OCI-LY7 (cell line): ENCODE measurements at regions not wholly inside any gene's neighbourhood (a gene's known extent, or its start where the extent isn't known, plus 50 kb on each side); places are given as distances from the start of the nearest gene placed in this dataset.

Experiments
- BruUV-seq: library from RNA; stranded (reverse); fragments of 400-500 nt; replicated peaks from 2 replicates; lab custom pipeline; 2021; lab: Mats Ljungman, UMichigan
- CTCF ChIA-PET: fragments of 300-600 bp; sonication (Branson Sonifier 250); formaldehyde crosslinking; loops from one replicate; lab custom pipeline; 2022; ENCODE audit warnings: antibody characterized with exemption; ENCODE audit not compliant: unreplicated experiment; lab: Charles Lee
- POLR2A ChIA-PET: fragments of 300-600 bp; sonication (Branson Sonifier 250); formaldehyde crosslinking; loops from one replicate; lab custom pipeline; 2022; ENCODE audit warnings: antibody characterized with exemption; lab: Charles Lee
- DNase-seq: peaks from one replicate; pipeline ENCODE4 v3.0.0-alpha.2; 2015; ENCODE audit warnings: low spot score
- H2AFZ ChIP-seq: fragments of 200-600 bp; sonication (generic), shearing (Covaris generic); 2 replicates; pipeline ENCODE4 v1.6.1; 2014; ENCODE audit warnings: mild to moderate bottlenecking, antibody characterized with exemption, low read length, moderate library complexity
- H3K27ac ChIP-seq: fragments of 200-600 bp; sonication (generic); 2 replicates; pipeline ENCODE4 v1.5.1; 2014; ENCODE audit warnings: mixed run types, low read depth, mild to moderate bottlenecking, moderate library complexity, low read length, inconsistent platforms; ENCODE audit not compliant: poor library complexity, severe bottlenecking
- H3K36me3 ChIP-seq: fragments of 200-600 bp; sonication (generic); 2 replicates; pipeline ENCODE4 v1.6.1; 2014; ENCODE audit warnings: mild to moderate bottlenecking, antibody characterized with exemption, low read length, moderate library complexity, mixed read lengths; ENCODE audit not compliant: insufficient read depth
- H3K4me1 ChIP-seq: fragments of 200-600 bp; sonication (generic); 2 replicates; pipeline ENCODE4 v1.5.1; 2014; ENCODE audit warnings: mild to moderate bottlenecking, low read length; ENCODE audit not compliant: insufficient read depth, poor library complexity, severe bottlenecking
- H3K4me2 ChIP-seq: fragments of 200-600 bp; sonication (generic); 2 replicates; pipeline ENCODE4 v1.6.1; 2014; ENCODE audit warnings: mild to moderate bottlenecking, low read length
- H3K4me3 ChIP-seq: fragments of 200-600 bp; sonication (generic); 2 replicates; pipeline ENCODE4 v1.5.1; 2014; ENCODE audit warnings: mild to moderate bottlenecking, low read depth, low read length; ENCODE audit not compliant: poor library complexity, severe bottlenecking
- H3K79me2 ChIP-seq: fragments of 200-600 bp; sonication (generic); 2 replicates; pipeline ENCODE4 v1.6.1; 2016; ENCODE audit warnings: low read depth, mild to moderate bottlenecking, low read length, moderate library complexity, mixed read lengths; ENCODE audit not compliant: insufficient read depth
- H3K9me2 ChIP-seq: fragments of 200-600 bp; sonication (generic); 2 replicates; pipeline ENCODE4 v1.6.1; 2016; ENCODE audit warnings: mild to moderate bottlenecking, low read length, mixed read lengths; ENCODE audit not compliant: insufficient read depth
- H3K9me3 ChIP-seq: fragments of 200-600 bp; sonication (generic); 2 replicates; pipeline ENCODE4 v1.6.1; 2014; ENCODE audit warnings: mild to moderate bottlenecking, mixed run types, low read length, mixed read lengths
- H4K20me1 ChIP-seq: fragments of 200-600 bp; sonication (generic); 2 replicates; pipeline ENCODE4 v1.6.1; 2014; ENCODE audit warnings: mild to moderate bottlenecking, antibody characterized with exemption, low read length, moderate library complexity, mixed read lengths; ENCODE audit not compliant: insufficient read depth
- CTCF ChIP-seq: fragments of 200-600 bp; sonication (generic); conservative IDR thresholded peaks from 2 replicates; pipeline ENCODE4 v1.5.1; 2014; ENCODE audit warnings: mild to moderate bottlenecking, antibody characterized with exemption, low read length, moderate library complexity, mixed read lengths
- EZH2phosphoT487 ChIP-seq: fragments of 200-600 bp; sonication (generic); IDR thresholded peaks from 2 replicates; pipeline ENCODE4 v1.6.1; 2018; ENCODE audit warnings: low read depth, borderline replicate concordance, mild to moderate bottlenecking, mixed run types, antibody characterized with exemption, low read length, moderate library complexity, mixed read lengths
- intact Hi-C: fragments of 100-400 bp; cut with micrococcal nuclease; formaldehyde crosslinking; loops from one replicate; pipeline ENCODE4 v1.10.0; 2022; ENCODE audit not compliant: unreplicated experiment

- Histone ChIP-seq H3K4me3 (no peak overlapping the region), H3K9me2 (no peaks in the 10 kb centered on the region), H3K4me2 (no peak overlapping the region), H2AFZ (no peak overlapping the region), H3K27ac (no peak overlapping the region), H3K36me3 (no peaks in the 10 kb centered on the region), H4K20me1 (no peaks in the 10 kb centered on the region), H3K9me3 (no peaks in the 10 kb centered on the region), H3K4me1 (peaks cover 6% of the 10 kb centered on the region), H3K79me2 (no peaks in the 10 kb centered on the region)
- ChIA-PET POLR2A (no interaction called here), CTCF (no interaction called here)
- no TSS peak for BruUV-seq
- TF ChIP-seq EZH2phosphoT487, result no peak
- no peak for TF ChIP-seq CTCF
- no peak for DNase-seq
- intact Hi-C loops, result no loop called here
These were observed 206.7 kb upstream of the C1orf174 start for GRCh38 chr1:4106731-4107130.

DNA sequence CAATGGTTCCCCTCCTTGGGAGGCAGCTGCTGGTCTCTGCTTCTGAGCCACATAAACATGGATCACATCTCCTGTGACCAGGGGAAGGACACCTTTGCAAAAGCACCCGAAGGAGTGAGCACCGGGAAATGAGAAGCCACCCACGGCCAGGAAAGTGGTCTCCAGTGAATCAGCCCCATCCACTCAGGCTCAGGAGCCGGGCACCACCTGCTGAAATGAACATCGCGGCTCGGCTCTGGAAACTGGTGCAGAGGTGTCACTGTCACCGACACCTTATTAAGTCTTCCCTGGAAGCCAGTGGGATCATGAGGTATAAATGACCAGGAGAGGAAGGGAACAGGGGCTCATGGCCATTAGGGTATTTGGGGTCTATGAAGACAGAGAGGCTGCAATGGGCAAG, 207.2 kb upstream of the C1orf174 start:
- POLR2A ChIA-PET, result no interaction called here
- no peak overlapping the region for H3K27ac ChIP-seq
- H3K4me2 ChIP-seq, result no peak overlapping the region
- CTCF ChIA-PET, result no interaction called here
- no peaks in the 10 kb centered on the region for H4K20me1 ChIP-seq
- H3K4me1 ChIP-seq, result peaks cover 6% of the 10 kb centered on the region
- no peaks in the 10 kb centered on the region for H3K36me3 ChIP-seq
- no peak overlapping the region for H2AFZ ChIP-seq
- TF ChIP-seq EZH2phosphoT487 (no peak), CTCF (no peak)
- no peak overlapping the region for H3K4me3 ChIP-seq
- intact Hi-C loops, result no loop called here
- no peak for DNase-seq
- no TSS peak for BruUV-seq
- no peaks in the 10 kb centered on the region for H3K9me3 ChIP-seq
- no peaks in the 10 kb centered on the region for H3K9me2 ChIP-seq
- no peaks in the 10 kb centered on the region for H3K79me2 ChIP-seq

- no peak for TF ChIP-seq EZH2phosphoT487
- no peak for TF ChIP-seq CTCF
- DNase-seq, result no peak
- Histone ChIP-seq H3K4me3 (no peak overlapping the region), H3K36me3 (no peaks in the 10 kb centered on the region), H3K79me2 (no peaks in the 10 kb centered on the region), H3K9me3 (no peaks in the 10 kb centered on the region), H3K27ac (no peak overlapping the region), H3K9me2 (no peaks in the 10 kb centered on the region), H3K4me1 (peaks cover 6% of the 10 kb centered on the region), H3K4me2 (no peak overlapping the region), H2AFZ (no peak overlapping the region), H4K20me1 (no peaks in the 10 kb centered on the region)
- no TSS peak for BruUV-seq
- intact Hi-C loops, result no loop called here
- ChIA-PET CTCF (no interaction called here), POLR2A (no interaction called here)
These were observed 208.3 kb upstream of the C1orf174 start for GRCh38 chr1:4108331-4108730.
